Activated CD4-positive, alpha-beta T cell treated with anti-CD3 and anti-CD28 coated beads for 36 hours (primary cell): ENCODE measurements at regions not wholly inside any gene's neighbourhood (a gene's known extent, or its start where the extent isn't known, plus 50 kb on each side); places are given as distances from the start of the nearest gene placed in this dataset.

ENCODE experiments used
- ATAC-seq: fragments of 200-7000 bp; cut with Tn5 transposase; one replicate; pipeline ENCODE4 v1.10.0; 2021; ENCODE audit warnings: mild to moderate bottlenecking, moderate library complexity
- CTCF ChIA-PET: fragments of 350-600 bp; sonication (Branson Sonifier 250); formaldehyde crosslinking; loops from one replicate; lab custom pipeline; 2021; ENCODE audit warnings: antibody characterized with exemption; lab: Charles Lee
- POLR2A ChIA-PET: fragments of 350-600 bp; sonication (Branson Sonifier 250); formaldehyde crosslinking; loops from one replicate; lab custom pipeline; 2021; ENCODE audit warnings: antibody characterized with exemption, inconsistent platforms; lab: Charles Lee
- DNase-seq: peaks from one replicate; pipeline ENCODE4 v3.0.0-alpha.2; 2020
- H3K27ac Mint-ChIP-seq: one replicate; pipeline ENCODE4 v1.8.0; 2021; ENCODE audit warnings: mixed read lengths
- H3K27me3 Mint-ChIP-seq: one replicate; pipeline ENCODE4 v1.8.0; 2021; ENCODE audit warnings: mixed read lengths
- H3K36me3 Mint-ChIP-seq: one replicate; pipeline ENCODE4 v1.8.0; 2021; ENCODE audit warnings: low read depth, mixed read lengths
- H3K4me1 Mint-ChIP-seq: one replicate; pipeline ENCODE4 v1.8.0; 2021; ENCODE audit warnings: mixed read lengths
- H3K4me3 Mint-ChIP-seq: one replicate; pipeline ENCODE4 v1.8.0; 2021; ENCODE audit warnings: mild to moderate bottlenecking, moderate library complexity, mixed read lengths
- H3K9me3 Mint-ChIP-seq: one replicate; pipeline ENCODE4 v1.8.0; 2021; ENCODE audit warnings: low read depth, mixed read lengths
- intact Hi-C, 2 experiments: fragments of 100-400 bp; cut with DNase I in 1 of 2; cut with micrococcal nuclease in 1 of 2; formaldehyde crosslinking; loops; one replicate each; pipeline versions ENCODE4 v1.14.2 to v1.15.1; 2022 to 2024; cut with DNase I, micrococcal nuclease

DNA sequence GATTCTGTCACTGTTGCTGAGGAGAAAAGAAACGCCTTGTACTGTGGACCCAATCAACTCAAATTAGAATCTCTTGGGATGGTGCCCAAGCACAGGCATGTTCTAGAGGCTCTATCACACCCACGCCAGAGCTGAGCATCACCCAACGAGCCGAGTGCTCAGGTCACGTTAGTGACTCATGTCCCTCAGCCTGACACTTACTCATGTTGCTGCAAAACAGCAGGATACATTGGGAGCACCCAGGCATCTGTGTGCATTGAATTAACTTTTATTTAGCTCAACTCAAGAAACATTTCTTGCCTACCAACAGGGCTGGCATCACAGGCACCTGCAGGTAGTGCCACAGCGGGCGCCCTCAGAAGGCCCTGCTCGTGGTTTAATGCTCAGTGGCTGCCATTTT is 149.8 kb downstream of the ETS2 start:
- intact Hi-C loops = no loop called here
- H3K27me3 Mint-ChIP-seq = peaks cover 10% of the 10 kb centered on the region

DNA sequence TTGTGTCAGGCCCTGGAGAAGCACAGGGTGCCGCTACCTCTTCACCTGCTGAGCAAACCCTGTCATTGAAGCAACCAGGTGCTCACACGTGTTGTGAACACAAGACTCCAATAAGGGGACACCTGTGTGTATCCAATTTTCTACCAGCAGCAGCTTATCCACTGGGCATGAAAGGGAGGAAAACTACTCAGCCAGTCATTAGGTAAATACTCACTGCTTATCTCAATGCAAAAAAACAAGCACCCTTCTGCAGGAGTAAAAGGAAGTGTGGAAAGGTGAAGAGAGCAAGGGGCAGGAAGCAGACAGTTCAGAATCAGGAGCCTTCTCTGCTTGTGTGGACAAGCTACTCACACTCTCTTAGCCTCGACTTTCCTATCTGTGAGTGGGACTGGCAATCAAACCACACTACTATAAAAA is 148.9 kb downstream of the ETS2 start:
- CTCF ChIA-PET = no interaction called here
- H3K27ac Mint-ChIP-seq = no peak overlapping the region
- peaks cover 10% of the 10 kb centered on the region for H3K27me3 Mint-ChIP-seq
- intact Hi-C loops = no loop called here
- H3K4me3 Mint-ChIP-seq = no peak overlapping the region
- POLR2A ChIA-PET = no interaction called here
- peaks cover 5% of the 10 kb centered on the region for H3K9me3 Mint-ChIP-seq
- no peak for ATAC-seq
- H3K4me1 Mint-ChIP-seq = peaks cover 12% of the 10 kb centered on the region
- no peak for DNase-seq
- no peaks in the 10 kb centered on the region for H3K36me3 Mint-ChIP-seq

More for the DNA sequence above, 149.8 kb downstream of the ETS2 start:
- no peak overlapping the region for H3K27ac Mint-ChIP-seq
- DNase-seq (no peak), ATAC-seq (no peak)
- CTCF ChIA-PET = no interaction called here
- peaks cover under 1% of the 10 kb centered on the region for H3K9me3 Mint-ChIP-seq
- peaks cover 12% of the 10 kb centered on the region for H3K4me1 Mint-ChIP-seq
- POLR2A ChIA-PET = no interaction called here
- no peak overlapping the region for H3K4me3 Mint-ChIP-seq
- no peaks in the 10 kb centered on the region for H3K36me3 Mint-ChIP-seq

DNA sequence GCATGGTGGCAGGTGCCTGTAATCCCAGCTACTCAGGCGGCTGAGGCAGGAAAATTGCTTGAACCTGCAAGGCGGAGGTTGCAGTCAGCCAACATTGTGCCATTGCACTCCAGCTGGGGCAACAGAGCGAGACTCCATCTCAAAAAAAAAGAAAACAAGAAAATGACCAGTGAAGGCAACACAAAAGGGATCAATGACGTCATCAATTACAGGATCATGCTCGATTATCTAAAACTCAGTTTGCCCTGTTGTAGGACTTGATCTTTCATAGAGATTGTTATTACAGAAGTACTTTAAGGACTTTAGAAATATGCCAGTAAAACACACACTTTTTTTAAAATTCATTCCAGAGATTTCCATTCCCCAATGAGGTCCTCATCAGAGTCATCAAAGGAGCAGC is 147.8 kb downstream of the ETS2 start:
- Mint-ChIP-seq H3K27me3 (peaks cover 10% of the 10 kb centered on the region), H3K9me3 (peaks cover 5% of the 10 kb centered on the region), H3K36me3 (no peaks in the 10 kb centered on the region), H3K4me3 (no peak overlapping the region), H3K27ac (no peak overlapping the region), H3K4me1 (peaks cover 3% of the 10 kb centered on the region)
- ATAC-seq (no peak), DNase-seq (no peak)
- CTCF ChIA-PET = no interaction called here
- POLR2A ChIA-PET = no interaction called here
- intact Hi-C loops = no loop called here

DNA sequence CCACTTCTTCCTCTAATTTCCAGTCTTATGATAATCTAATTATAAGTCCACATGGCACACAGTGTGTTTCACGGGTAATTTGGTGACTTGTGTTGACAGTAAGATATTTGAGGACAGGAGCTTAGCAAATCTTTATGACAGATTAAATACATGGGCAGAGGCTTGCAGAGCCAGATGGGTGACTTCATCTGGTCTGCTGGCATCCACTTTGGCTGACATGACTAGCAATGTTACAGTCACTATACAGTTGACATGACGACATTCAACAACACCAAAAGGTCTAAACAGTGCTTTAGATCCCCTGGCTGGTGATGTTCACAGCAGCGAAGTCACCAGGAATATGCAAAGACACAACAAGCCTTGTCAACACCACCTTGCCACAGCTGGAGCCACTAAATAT is 147.2 kb downstream of the ETS2 start:
- ChIA-PET CTCF (no interaction called here), POLR2A (no interaction called here)
- H3K4me3 Mint-ChIP-seq = no peak overlapping the region
- peaks cover 5% of the 10 kb centered on the region for H3K9me3 Mint-ChIP-seq
- intact Hi-C loops = no loop called here
- H3K36me3 Mint-ChIP-seq = no peaks in the 10 kb centered on the region
- peaks cover 10% of the 10 kb centered on the region for H3K27me3 Mint-ChIP-seq
- DNase-seq (no peak), ATAC-seq (no peak)
- H3K27ac Mint-ChIP-seq = no peak overlapping the region
- H3K4me1 Mint-ChIP-seq = peaks cover 2% of the 10 kb centered on the region

DNA sequence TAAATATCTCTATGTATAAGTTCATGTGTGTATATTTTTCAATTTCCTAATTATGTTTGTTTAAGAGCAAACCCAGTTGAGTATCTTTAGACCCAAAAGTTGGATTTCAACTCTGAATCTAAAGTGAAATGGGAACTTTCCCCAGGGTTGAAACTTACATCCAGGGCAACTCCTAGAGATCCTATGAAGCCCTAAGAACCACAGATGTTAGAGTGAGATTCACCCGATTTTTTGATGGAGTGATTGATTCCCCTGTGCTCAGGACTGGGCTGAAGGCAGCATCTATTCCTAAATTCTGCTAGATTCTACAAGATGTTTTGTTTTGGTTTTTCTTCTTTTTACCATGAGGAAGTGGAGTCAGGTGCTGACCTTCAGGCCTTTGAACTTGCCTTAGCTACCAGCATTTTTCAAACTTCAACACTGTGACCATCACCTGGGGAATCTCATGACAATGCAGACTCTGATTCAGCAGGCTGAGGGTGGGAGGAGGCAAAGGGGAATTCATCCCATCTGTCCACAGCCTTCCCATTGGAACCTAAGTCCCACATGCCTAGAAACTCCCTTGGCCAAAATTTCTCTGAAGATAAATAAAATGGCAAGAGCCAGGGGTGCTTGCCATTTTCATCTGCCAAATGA is 145.5 kb downstream of the ETS2 start:
- intact Hi-C loops = no loop called here
- ATAC-seq (no peak), DNase-seq (no peak)
- Mint-ChIP-seq H3K27ac (no peak overlapping the region), H3K4me1 (no peaks in the 10 kb centered on the region), H3K4me3 (no peak overlapping the region), H3K36me3 (no peaks in the 10 kb centered on the region), H3K27me3 (peaks cover 10% of the 10 kb centered on the region), H3K9me3 (peaks cover 5% of the 10 kb centered on the region)
- POLR2A ChIA-PET = no interaction called here
- CTCF ChIA-PET = interaction anchor here (1.0 kb wide), 1 partner anchor 21 kb away, joined by 3 read pairs; no protein-coding TSS in a partner anchor

DNA sequence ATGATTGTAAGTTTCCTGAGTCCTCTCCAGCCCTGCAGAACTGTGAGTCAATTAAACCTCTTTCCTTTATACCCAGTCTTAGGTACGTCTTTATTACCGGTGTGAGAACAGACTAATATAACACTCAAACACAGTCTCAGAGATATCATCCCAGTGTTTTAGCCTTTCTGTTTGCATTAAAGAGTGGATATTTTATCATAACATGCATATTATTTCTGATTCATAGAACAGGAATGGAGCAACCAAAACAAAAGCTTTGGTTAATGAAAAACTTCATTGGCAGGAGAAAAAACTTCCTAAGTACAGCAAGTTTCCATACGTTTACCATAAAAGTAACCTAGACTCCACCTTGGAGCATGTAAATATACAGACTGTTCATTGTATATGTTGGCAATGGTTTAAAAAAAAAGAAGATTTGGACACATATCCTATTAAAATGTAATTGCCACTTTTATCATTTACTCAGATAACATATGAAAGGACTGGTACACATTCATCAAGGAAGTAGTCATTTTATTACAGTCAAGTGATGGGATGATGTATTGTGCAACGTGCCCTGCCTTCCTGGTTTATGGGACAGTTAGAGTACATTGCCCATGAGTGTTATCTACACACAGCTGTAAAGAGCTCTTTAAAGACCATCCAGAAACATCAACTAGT is 144.8 kb downstream of the ETS2 start:
- Mint-ChIP-seq H3K27me3 (peaks cover 10% of the 10 kb centered on the region), H3K9me3 (peaks cover 5% of the 10 kb centered on the region), H3K27ac (no peak overlapping the region), H3K4me1 (no peaks in the 10 kb centered on the region), H3K36me3 (no peaks in the 10 kb centered on the region), H3K4me3 (no peak overlapping the region)
- DNase-seq (no peak), ATAC-seq (no peak)
- ChIA-PET POLR2A (no interaction called here), CTCF (no interaction called here)
- intact Hi-C loops = no loop called here

DNA sequence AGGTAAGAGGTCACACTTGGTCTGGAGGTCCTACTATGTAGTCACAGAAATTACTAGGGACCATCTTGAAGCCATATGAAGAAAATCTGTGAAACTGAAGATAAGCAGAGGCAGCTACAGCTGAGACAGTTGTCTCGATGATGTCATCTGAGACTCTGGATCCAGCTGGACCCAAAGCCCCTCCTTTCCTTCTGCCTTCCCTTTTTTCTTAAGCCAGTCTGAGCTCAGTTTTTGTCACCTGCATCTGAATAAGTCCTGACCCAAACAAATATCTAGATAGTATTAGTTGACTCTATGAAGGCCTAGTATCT is 143.3 kb downstream of the ETS2 start:
- CTCF ChIA-PET = interaction anchor here (1.5 kb wide), 1 partner anchor 15 kb away, joined by 3 read pairs; no protein-coding TSS in a partner anchor
- H3K4me1 Mint-ChIP-seq = no peaks in the 10 kb centered on the region
- ATAC-seq = no peak
- peaks cover 9% of the 10 kb centered on the region for H3K27me3 Mint-ChIP-seq
- H3K4me3 Mint-ChIP-seq = no peak overlapping the region
- DNase-seq = no peak
- POLR2A ChIA-PET = no interaction called here
- intact Hi-C loops = no loop called here
- H3K9me3 Mint-ChIP-seq = peaks cover 5% of the 10 kb centered on the region
- H3K27ac Mint-ChIP-seq = no peak overlapping the region
- H3K36me3 Mint-ChIP-seq = no peaks in the 10 kb centered on the region

DNA sequence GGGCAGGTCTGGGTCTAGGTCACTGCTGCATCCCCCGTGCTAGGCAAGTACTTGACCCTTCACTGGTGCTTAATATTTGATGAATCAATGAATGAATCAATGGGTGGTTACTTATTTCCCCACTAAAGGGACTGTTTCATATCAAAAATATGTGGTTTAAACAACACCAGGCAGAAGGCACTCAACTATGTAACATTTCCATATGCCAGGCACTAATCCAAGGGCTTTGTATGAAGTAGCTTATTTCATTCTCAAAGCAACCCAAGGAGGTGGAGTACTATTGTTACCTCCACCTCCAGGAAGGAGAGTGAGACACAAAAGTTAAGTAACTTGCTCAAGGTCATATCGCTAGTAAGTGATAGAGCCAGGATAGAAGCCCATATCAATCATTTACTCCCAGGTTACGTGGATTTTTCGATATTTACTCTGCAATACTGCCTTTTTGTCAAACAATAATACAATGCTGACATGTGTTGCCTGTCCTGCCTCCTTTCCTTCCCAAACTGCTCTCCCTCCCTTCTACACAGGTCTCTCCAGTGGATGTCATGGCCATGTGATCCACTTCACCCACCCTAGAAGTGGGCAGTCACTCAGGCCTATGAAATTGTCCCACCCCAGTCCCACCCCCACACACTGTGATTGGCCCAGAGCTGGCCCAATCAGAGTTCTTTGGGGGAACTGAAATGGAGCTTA is 142.8 kb downstream of the ETS2 start:
- ATAC-seq = no peak
- CTCF ChIA-PET = interaction anchor here (1.5 kb wide), 1 partner anchor 15 kb away, joined by 3 read pairs; no protein-coding TSS in a partner anchor
- no peak for DNase-seq
- Mint-ChIP-seq H3K4me1 (no peaks in the 10 kb centered on the region), H3K36me3 (no peaks in the 10 kb centered on the region), H3K9me3 (peaks cover 5% of the 10 kb centered on the region), H3K27ac (no peak overlapping the region), H3K4me3 (no peak overlapping the region), H3K27me3 (peaks cover 7% of the 10 kb centered on the region)
- POLR2A ChIA-PET = no interaction called here
- intact Hi-C loops = no loop called here

DNA sequence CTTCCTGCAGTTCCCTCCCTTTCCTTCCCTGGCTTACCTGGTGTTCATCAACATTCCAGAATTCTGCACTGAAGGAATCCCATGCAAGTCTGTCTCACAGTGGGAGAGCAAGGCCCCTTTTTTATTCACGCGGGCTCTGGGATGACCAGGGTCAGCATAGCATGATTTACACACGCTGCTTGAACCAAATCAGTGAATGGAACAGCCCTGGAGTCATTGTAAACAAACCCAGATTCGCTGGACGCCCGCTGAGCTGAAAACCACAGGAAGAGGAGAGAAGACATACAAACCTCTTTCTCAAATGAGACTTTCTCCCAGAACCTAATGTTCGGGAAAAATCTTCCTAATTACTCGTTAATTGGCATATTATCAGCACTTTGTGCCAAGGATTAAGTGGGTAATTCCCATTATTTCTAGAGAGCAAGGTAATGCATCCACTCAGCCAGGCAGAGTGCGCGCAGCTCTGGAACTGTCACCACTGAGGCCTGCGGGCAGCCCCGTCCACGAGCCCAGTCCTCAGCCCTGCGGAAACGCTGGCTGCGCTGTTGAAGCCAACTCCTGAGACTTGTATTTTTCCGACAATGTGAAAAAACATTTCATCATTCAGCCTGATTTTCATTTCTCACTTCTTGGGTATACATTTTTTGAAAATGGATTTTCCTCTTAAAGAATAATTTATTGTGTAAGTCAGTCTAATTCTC is 140.0 kb downstream of the ETS2 start:
- Mint-ChIP-seq H3K4me3 (no peak overlapping the region), H3K36me3 (no peaks in the 10 kb centered on the region), H3K4me1 (no peaks in the 10 kb centered on the region), H3K27me3 (no peaks in the 10 kb centered on the region), H3K9me3 (peaks cover 5% of the 10 kb centered on the region), H3K27ac (no peak overlapping the region)
- ATAC-seq = no peak
- intact Hi-C loops = no loop called here
- CTCF ChIA-PET = no interaction called here
- POLR2A ChIA-PET = no interaction called here
- DNase-seq = no peak

DNA sequence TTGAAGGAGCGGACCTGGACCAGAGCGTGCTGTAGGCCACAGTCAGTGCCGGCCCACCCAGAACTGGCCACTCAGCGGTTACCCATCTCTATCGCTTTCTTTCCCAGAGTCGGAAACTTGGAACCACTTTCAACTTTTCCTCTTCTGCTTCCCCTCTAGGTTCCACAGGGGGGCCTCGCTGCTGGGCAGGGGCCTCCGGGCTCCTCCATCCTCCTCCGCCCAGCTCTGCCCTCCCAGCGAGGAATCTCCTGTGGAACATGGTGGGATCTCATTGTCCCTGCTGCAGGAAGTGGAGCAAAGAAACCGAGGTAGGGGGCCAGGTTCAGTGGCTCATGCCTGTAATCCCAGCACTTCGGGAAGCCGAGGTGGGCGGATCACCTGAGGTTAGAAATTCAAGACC is 139.2 kb downstream of the ETS2 start:
- H3K27ac Mint-ChIP-seq = no peak overlapping the region
- no peaks in the 10 kb centered on the region for H3K36me3 Mint-ChIP-seq
- intact Hi-C loops = no loop called here
- H3K4me1 Mint-ChIP-seq = no peaks in the 10 kb centered on the region
- no peak for ATAC-seq
- no peak overlapping the region for H3K4me3 Mint-ChIP-seq
- ChIA-PET POLR2A (no interaction called here), CTCF (no interaction called here)
- H3K9me3 Mint-ChIP-seq = no peaks in the 10 kb centered on the region
- no peaks in the 10 kb centered on the region for H3K27me3 Mint-ChIP-seq
- no peak for DNase-seq

DNA sequence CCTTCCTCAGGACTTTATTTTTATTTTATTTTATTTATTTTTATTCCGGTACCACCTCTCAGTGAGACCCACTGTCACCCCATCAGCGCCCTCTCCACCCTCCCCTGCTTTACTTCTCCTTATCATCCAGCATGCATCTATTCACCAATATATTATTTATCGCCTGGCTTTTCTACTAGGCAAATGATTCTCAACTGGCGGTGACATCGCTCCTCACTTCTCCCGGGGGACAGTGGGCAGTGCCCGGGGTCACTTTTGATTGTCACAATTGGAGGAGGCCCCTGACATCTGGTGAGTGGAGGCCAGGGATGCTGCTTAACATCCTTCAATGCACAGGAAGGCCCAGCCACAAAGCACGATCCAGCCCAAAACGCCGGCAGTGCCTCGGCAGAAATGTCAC is 138.7 kb downstream of the ETS2 start:
- intact Hi-C loops = no loop called here
- H3K36me3 Mint-ChIP-seq = no peaks in the 10 kb centered on the region
- no peaks in the 10 kb centered on the region for H3K27me3 Mint-ChIP-seq
- ChIA-PET CTCF (no interaction called here), POLR2A (no interaction called here)
- H3K27ac Mint-ChIP-seq = no peak overlapping the region
- no peak overlapping the region for H3K4me3 Mint-ChIP-seq
- no peaks in the 10 kb centered on the region for H3K9me3 Mint-ChIP-seq
- ATAC-seq (no peak), DNase-seq (no peak)
- H3K4me1 Mint-ChIP-seq = no peaks in the 10 kb centered on the region
